Calu3 (cell line): ENCODE measurements at regions not wholly inside any gene's neighbourhood (a gene's known extent, or its start where the extent isn't known, plus 50 kb on each side); places are given as distances from the start of the nearest gene placed in this dataset.

Source experiments
- BruUV-seq: library from RNA; stranded (reverse); fragments of 400-500 nt; replicated peaks from 2 replicates; lab custom pipeline; 2021; lab: Mats Ljungman, UMichigan
- CTCF ChIA-PET: fragments of 300-600 bp; sonication (Branson Sonifier 250); formaldehyde crosslinking; loops from one replicate; lab custom pipeline; 2022; ENCODE audit warnings: antibody characterized with exemption; lab: Charles Lee
- DNase-seq: peaks from one replicate; pipeline ENCODE4 v3.0.0; 2022
- H3K27ac Mint-ChIP-seq: one replicate; pipeline ENCODE4 v1.8.0; 2022; ENCODE audit warnings: mixed read lengths; ENCODE audit not compliant: unreplicated experiment
- H3K27me3 Mint-ChIP-seq: one replicate; pipeline ENCODE4 v1.8.0; 2022; ENCODE audit warnings: mixed read lengths; ENCODE audit not compliant: unreplicated experiment
- H3K36me3 Mint-ChIP-seq: one replicate; pipeline ENCODE4 v1.8.0; 2022; ENCODE audit warnings: mild to moderate bottlenecking, moderate library complexity, mixed read lengths; ENCODE audit not compliant: insufficient read depth, unreplicated experiment
- H3K4me1 Mint-ChIP-seq: one replicate; pipeline ENCODE4 v1.8.0; 2022; ENCODE audit warnings: mild to moderate bottlenecking, low read depth, mixed read lengths; ENCODE audit not compliant: unreplicated experiment
- H3K4me3 Mint-ChIP-seq: one replicate; pipeline ENCODE4 v1.8.0; 2022; ENCODE audit warnings: mild to moderate bottlenecking, low read depth, moderate library complexity, mixed read lengths; ENCODE audit not compliant: unreplicated experiment
- H3K9me3 Mint-ChIP-seq: one replicate; pipeline ENCODE4 v1.8.0; 2022; ENCODE audit warnings: low read depth, mixed read lengths; ENCODE audit not compliant: unreplicated experiment
- CTCF ChIP-seq: fragments of 200-600 bp; IDR thresholded peaks from one replicate; pipeline ENCODE4 v1.8.0; 2022; ENCODE audit warnings: antibody characterized with exemption; ENCODE audit not compliant: unreplicated experiment
- intact Hi-C: fragments of 100-400 bp; cut with micrococcal nuclease; formaldehyde crosslinking; loops from one replicate; pipeline ENCODE4 v1.10.0; 2022; ENCODE audit not compliant: unreplicated experiment

GRCh38 chr13:88863116-88863515 is 1191.9 kb downstream of the SLITRK5 start:
- H3K36me3 Mint-ChIP-seq, result no peaks in the 10 kb centered on the region
- H3K4me1 Mint-ChIP-seq, result no peaks in the 10 kb centered on the region
- no peak for DNase-seq
- no peak overlapping the region for H3K27ac Mint-ChIP-seq
- H3K9me3 Mint-ChIP-seq, result peaks cover 2% of the 10 kb centered on the region
- CTCF ChIA-PET, result no interaction called here
- H3K27me3 Mint-ChIP-seq, result no peaks in the 10 kb centered on the region
- TF ChIP-seq CTCF, result no peak
- BruUV-seq, result no TSS peak
- H3K4me3 Mint-ChIP-seq, result no peak overlapping the region
- intact Hi-C loops, result no loop called here

- BruUV-seq, result no TSS peak
- intact Hi-C loops, result no loop called here
These were observed 1195.0 kb downstream of the SLITRK5 start for GRCh38 chr13:88866195-88866594.

GRCh38 chr13:88883741-88884140 is 1212.6 kb downstream of the SLITRK5 start:
- no peak for DNase-seq
- Mint-ChIP-seq H3K9me3 (no peaks in the 10 kb centered on the region), H3K4me3 (no peak overlapping the region), H3K4me1 (no peaks in the 10 kb centered on the region), H3K36me3 (no peaks in the 10 kb centered on the region), H3K27ac (no peak overlapping the region), H3K27me3 (no peaks in the 10 kb centered on the region)
- no peak for TF ChIP-seq CTCF
- BruUV-seq, result no TSS peak
- CTCF ChIA-PET, result no interaction called here
- intact Hi-C loops, result no loop called here

More at GRCh38 chr13:88866195-88866594, 1195.0 kb downstream of the SLITRK5 start:
- TF ChIP-seq CTCF, result no peak
- peaks cover 2% of the 10 kb centered on the region for H3K9me3 Mint-ChIP-seq
- CTCF ChIA-PET, result no interaction called here
- H3K27ac Mint-ChIP-seq, result no peak overlapping the region
- DNase-seq, result no peak
- no peaks in the 10 kb centered on the region for H3K4me1 Mint-ChIP-seq
- no peak overlapping the region for H3K4me3 Mint-ChIP-seq
- no peaks in the 10 kb centered on the region for H3K36me3 Mint-ChIP-seq
- no peaks in the 10 kb centered on the region for H3K27me3 Mint-ChIP-seq

- H3K27me3 Mint-ChIP-seq, result no peaks in the 10 kb centered on the region
- no peaks in the 10 kb centered on the region for H3K4me1 Mint-ChIP-seq
- H3K4me3 Mint-ChIP-seq, result no peak overlapping the region
- H3K36me3 Mint-ChIP-seq, result no peaks in the 10 kb centered on the region
- DNase-seq, result no peak
- no peak overlapping the region for H3K27ac Mint-ChIP-seq
- BruUV-seq, result no TSS peak
- no peak for TF ChIP-seq CTCF
- H3K9me3 Mint-ChIP-seq, result no peaks in the 10 kb centered on the region
- intact Hi-C loops, result no loop called here
- CTCF ChIA-PET, result no interaction called here
These were observed 1216.0 kb downstream of the SLITRK5 start for GRCh38 chr13:88887045-88887662.
